Stimulated activated CD4-positive, alpha-beta T cell treated with anti-CD3 and anti-CD28 coated beads, Interleukin-12 subunit alpha, Interleukin-12 subunit beta, amount 100 ng/mL, for 4 hours (primary cell): ENCODE measurements at regions not wholly inside any gene's neighbourhood (a gene's known extent, or its start where the extent isn't known, plus 50 kb on each side); places are given as distances from the start of the nearest gene placed in this dataset.

Source experiments
- DNase-seq: peaks from one replicate; pipeline ENCODE4 v3.0.0-alpha.2; 2020

- DNase-seq = no peak
These were observed 434.2 kb upstream of the CDH4 start for GRCh38 chr20:60817891-60818290.

GRCh38 chr20:60819511-60819910 is 432.6 kb upstream of the CDH4 start:
- DNase-seq = no peak

DNA sequence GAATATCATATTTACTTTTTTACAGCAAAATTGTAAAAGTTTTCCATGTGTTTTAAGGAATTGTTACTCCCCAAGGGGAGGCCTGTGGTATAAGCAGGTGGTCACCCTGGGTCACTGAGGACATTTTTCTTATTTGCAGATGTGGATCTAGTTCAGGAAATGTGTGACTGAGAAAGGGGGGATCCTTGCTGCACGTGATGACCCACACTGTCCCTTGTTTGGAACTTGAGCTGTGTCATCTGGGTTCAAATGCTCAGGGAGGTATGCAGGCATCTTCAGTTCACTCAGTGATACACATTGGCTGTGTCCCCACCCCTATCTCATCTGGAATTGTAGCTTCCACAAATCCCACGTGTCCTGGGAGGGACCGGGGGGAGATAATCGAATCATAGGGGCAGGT is 431.9 kb upstream of the CDH4 start:
- no peak for DNase-seq

DNA sequence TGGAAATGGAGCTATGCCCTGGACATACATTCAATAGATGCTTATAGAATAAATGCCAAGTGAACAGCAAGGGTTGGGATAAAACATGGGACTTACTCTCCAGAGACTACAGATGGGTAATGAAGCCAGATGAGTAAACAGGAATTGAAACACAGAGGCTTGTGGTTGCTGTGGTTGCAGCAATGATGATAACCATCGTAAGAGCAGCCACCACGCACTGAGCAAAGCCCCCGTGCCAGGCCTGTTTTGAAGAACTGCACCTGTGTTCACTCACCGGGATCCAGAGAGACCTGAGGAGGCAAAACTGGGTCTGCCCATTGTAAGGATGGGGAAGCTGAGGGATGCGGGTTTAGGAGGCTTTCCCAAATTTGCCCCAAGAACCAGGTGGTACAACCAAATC is 431.1 kb upstream of the CDH4 start:
- no peak for DNase-seq

DNA sequence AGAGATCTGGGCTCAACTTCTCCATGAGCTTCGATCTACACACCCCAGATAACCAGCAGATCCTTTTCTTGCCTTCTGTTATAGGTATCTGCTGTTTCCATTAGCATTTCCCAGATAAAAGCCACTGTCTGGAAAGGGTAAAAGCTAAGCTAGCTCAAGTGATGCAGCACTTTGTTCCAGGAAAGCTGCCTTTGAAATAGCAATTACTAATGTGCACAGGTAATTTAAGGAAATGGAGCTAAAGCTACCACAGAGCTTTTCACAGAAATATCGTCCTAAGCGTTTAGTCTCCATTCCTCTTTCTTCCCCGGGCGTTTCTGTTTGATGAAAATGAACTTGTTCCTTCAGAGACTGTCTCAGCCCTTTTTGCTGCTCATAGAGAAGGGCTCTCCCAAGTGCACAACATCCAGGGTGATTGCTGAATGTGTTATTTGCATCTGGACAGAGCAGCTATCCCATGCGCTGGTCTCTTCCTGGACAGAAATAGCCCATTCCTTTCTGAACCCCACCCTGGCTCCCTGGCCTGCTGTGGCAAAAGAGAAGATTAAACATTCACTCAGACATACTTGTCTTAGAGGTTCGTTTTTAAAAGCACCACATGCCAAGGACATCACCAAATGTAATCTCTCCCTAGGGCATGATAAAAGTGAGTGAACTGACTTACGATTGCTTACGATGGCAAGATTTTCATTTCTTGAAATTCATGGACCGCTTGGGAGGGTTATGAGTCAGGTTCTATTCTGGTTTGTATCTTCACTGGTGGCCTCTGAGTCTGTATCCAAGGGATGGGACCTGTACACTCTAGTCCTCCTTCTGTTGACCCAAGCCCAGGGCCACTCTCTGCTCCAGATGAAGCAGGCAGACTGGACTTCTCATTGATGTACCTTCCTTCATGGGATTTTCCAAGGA is 429.1 kb upstream of the CDH4 start:
- DNase-seq = no peak

DNA sequence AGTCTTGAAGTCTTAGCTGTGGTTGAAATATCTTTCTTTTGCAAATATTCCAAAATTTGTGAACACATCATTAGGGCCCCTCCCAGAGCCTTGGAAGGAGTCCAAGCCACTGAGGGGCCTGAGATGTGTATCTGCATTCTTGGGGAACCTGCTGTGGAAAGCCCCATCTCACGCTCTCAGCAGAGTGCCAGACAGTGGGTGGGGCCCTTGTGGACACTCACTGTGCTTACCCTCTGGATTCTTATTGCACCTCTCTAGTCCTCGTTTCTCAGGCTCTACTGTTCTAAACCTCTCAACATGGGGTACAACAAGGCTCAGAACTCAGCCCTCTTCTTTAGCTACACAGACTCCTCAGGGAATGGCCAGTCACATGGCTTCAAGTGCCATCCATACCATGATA is 416.2 kb upstream of the CDH4 start:
- no peak for DNase-seq

DNA sequence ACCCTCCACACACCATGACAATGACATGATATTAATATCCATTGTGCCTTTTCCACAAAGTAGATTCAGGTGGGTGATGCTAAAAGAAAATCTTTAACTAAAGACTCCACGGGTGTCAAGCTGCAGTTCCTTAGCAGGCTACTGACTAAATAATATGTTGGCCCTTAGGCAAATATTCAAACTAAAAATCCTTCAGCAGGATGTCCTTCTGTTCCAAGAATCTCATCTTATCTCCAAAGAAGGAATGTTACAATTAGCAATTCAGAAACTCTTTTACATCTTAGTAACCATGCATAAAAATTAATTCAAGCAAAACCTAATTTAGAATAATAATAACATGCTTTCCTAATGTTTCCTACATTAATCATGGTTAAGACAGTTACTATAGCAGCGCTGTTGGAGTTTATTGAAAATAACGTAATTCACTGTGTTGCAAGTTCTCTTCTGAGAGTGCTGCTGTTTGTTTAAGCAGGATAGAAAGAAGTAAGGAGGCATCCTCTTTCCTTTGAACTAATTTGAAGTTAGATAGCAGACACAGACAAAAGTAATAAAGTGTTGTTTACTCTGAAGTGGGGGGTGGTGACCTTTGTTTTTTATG is 414.8 kb upstream of the CDH4 start:
- DNase-seq = no peak

GRCh38 chr20:60838297-60838696 is 413.8 kb upstream of the CDH4 start:
- DNase-seq = no peak

- no peak for DNase-seq
These were observed 411.1 kb upstream of the CDH4 start for GRCh38 chr20:60840971-60841370.

DNA sequence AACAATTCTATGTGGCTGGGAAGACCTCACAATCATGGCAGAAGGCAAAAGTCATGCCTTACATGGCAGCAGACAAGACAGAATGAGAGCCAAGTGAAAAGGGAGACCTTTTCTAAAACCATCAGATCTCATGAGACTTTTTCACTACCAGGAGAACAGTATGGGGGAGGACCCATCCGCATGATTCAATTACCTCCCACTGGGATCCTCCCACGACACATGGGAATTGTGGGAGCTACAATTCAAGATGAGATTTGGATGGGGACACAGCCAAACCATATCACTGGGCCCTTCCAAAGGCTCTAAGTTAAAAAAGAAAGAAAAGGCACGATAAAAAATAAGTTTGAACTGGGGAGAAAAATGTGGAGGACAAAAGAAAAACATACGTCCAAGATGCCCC is 406.9 kb upstream of the CDH4 start:
- DNase-seq = no peak

GRCh38 chr20:60851826-60852704 is 400.0 kb upstream of the CDH4 start:
- DNase-seq = no peak

- no peak for DNase-seq
These were observed 394.4 kb upstream of the CDH4 start for GRCh38 chr20:60857708-60858107.

DNA sequence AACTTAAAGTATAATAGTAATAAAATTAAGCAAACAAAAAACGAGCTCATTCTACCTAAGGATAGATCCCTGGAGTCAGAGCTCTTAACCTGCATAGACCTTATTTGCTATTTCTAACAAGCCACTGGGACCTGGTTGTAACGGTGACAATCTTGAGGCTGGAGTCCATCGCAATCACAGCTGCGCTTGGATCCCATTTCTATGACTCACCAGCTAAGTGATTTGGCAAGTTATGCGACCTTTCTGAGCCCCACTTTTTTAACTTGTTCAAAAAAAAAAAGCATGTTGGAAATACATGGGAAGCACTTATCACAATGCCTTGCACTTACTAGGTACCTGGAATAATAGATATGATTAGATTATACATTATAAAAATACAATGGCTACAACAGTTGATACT is 389.5 kb upstream of the CDH4 start:
- no peak for DNase-seq

GRCh38 chr20:60863548-60863947 is 388.5 kb upstream of the CDH4 start:
- DNase-seq = no peak

DNA sequence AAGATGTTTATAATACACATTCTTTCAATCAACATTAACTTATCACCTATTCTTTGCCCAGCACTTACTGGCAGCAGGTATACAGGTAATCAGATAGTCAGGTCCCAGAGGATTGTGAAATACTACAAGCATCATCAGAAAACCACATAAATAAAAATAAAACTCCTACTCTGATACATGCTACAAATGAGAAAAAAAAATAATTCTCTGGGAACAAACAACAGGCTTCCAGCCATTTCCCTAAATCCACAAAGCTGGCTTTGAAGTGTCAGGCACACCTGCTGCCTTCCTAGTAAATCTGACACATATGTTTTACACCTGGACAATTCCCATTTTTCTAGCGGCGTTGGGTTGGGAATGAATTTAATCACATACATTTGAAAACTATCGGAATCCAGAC is 384.5 kb upstream of the CDH4 start:
- DNase-seq = no peak

- DNase-seq = no peak
These were observed 383.7 kb upstream of the CDH4 start for GRCh38 chr20:60868316-60868891.

GRCh38 chr20:60869087-60869486 is 383.0 kb upstream of the CDH4 start:
- DNase-seq = no peak

- DNase-seq = no peak
These were observed 382.4 kb upstream of the CDH4 start for GRCh38 chr20:60869625-60870024.

DNA sequence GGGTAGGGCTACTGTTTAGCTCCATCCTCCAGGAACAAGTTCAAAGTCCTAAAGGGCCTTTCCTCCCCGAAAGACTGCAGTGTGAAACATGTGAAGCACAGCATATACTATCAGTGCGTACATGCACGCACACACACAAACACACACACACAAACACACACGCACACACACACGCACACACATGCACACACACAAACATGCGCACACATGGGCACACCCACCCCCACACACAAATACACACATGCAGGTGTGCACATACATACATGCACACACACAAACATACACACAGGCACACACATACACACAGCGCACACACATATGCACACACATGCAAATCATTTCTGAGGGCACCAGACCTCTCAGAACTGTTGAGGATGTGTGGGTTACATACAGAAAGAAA is 382.0 kb upstream of the CDH4 start:
- DNase-seq = no peak

DNA sequence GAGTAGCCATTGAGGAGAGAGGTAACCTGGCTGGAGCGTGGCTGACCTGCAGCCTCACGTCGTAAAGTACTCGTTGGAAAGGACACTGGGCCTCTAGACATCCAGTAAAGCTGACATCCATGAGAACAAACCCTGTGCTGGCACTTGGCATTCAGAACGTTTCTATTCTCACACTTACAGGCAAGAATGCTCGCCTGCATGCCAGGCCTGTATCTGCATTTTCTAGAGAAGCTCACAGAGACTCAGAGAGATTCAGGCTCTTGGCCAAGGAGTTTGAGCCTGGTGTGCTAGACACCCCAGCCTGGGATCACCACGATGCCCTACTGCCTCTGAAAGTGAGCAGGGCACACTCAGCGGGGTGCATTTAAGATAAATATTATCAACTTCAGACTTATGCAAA is 379.8 kb upstream of the CDH4 start:
- no peak for DNase-seq

GRCh38 chr20:60877071-60877857 is 374.8 kb upstream of the CDH4 start:
- no peak for DNase-seq

GRCh38 chr20:60882836-60883235 is 369.2 kb upstream of the CDH4 start:
- DNase-seq = no peak
